Type B pancreatic cell (in vitro differentiated cells): ENCODE measurements at regions not wholly inside any gene's neighbourhood (a gene's known extent, or its start where the extent isn't known, plus 50 kb on each side); places are given as distances from the start of the nearest gene placed in this dataset.

Source experiments
- DNase-seq: peaks from one replicate; pipeline ENCODE4 v3.0.0; 2021; ENCODE audit warnings: mixed read lengths; ENCODE audit not compliant: unreplicated experiment; ENCODE audit errors: extremely low spot score
- H3K27ac Mint-ChIP-seq: 2 replicates; pipeline ENCODE4 v1.8.0; 2021; ENCODE audit warnings: mild to moderate bottlenecking, mixed read lengths
- H3K27me3 Mint-ChIP-seq: 2 replicates; pipeline ENCODE4 v1.8.0; 2021; ENCODE audit warnings: mixed read lengths
- H3K36me3 Mint-ChIP-seq: 2 replicates; pipeline ENCODE4 v1.8.0; 2021; ENCODE audit warnings: mixed read lengths
- H3K4me1 Mint-ChIP-seq: one replicate; pipeline ENCODE4 v1.8.0; 2021; ENCODE audit warnings: mixed read lengths; ENCODE audit not compliant: unreplicated experiment
- H3K4me3 Mint-ChIP-seq: 2 replicates; pipeline ENCODE4 v1.8.0; 2021; ENCODE audit warnings: mild to moderate bottlenecking, mixed read lengths
- H3K9me3 Mint-ChIP-seq: 2 replicates; pipeline ENCODE4 v1.8.0; 2021; ENCODE audit warnings: mixed read lengths
- TF ChIP-seq, protein P1 (sequence below): fragments of 200-600 bp; sonication (generic); conservative IDR thresholded peaks from 2 replicates; pipeline ENCODE4 v1.5.0; 2021; ENCODE audit warnings: antibody characterized with exemption, mild to moderate bottlenecking

DNA sequence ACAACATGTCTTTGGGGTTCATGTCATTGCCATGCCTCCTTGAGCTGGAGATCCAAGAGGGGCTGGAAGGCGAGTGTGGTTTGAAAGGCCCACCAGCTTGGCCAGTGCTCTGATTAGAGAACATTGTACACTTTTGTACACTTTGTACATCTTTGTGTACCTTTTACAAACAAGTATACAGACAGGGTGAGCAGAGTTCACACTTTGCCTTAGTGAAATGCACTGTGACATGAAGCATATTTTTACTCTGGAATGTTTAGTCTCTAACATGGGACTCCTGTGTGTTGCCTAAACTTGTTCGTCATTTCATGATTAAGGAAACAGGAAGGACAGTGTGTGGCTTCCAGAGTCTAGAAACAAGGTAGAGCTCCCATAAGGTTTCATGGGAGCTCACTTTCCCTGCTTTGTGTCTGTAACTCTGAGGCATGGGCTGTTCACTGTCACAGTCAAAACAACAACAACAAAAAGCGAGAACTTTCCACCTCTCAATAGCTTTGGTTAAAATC, 225.8 kb upstream of the SOX4 start:
- peaks cover 18% of the 10 kb centered on the region for H3K4me1 Mint-ChIP-seq
- TF ChIP-seq, protein P1, sequence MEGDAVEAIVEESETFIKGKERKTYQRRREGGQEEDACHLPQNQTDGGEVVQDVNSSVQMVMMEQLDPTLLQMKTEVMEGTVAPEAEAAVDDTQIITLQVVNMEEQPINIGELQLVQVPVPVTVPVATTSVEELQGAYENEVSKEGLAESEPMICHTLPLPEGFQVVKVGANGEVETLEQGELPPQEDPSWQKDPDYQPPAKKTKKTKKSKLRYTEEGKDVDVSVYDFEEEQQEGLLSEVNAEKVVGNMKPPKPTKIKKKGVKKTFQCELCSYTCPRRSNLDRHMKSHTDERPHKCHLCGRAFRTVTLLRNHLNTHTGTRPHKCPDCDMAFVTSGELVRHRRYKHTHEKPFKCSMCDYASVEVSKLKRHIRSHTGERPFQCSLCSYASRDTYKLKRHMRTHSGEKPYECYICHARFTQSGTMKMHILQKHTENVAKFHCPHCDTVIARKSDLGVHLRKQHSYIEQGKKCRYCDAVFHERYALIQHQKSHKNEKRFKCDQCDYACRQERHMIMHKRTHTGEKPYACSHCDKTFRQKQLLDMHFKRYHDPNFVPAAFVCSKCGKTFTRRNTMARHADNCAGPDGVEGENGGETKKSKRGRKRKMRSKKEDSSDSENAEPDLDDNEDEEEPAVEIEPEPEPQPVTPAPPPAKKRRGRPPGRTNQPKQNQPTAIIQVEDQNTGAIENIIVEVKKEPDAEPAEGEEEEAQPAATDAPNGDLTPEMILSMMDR, result no peak
- no peaks in the 10 kb centered on the region for H3K27me3 Mint-ChIP-seq
- H3K4me3 Mint-ChIP-seq, result no peak overlapping the region
- H3K36me3 Mint-ChIP-seq, result no peaks in the 10 kb centered on the region
- H3K27ac Mint-ChIP-seq, result peak overlapping the region; percentile 37
- no peak for DNase-seq
- no peaks in the 10 kb centered on the region for H3K9me3 Mint-ChIP-seq

DNA sequence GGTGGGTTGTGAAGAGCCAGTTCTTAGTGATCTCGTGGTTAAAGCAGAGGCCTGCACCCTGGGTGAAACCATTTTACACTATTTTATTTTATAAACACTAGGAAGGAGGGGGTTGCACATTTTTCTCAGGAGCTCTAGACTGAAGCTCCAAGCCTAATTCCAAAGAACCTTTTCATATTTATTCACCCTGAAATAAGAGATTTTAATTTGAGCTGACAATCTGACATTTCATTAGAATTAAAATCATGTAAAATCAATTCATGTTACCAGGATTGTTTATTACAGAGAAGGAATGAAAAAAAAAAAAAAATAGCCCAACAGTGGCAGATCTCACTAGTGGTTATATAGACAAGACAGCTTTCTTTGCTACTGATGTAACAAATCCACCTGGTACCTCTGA, 222.5 kb upstream of the SOX4 start:
- H3K36me3 Mint-ChIP-seq, result no peaks in the 10 kb centered on the region
- H3K27ac Mint-ChIP-seq, result peak overlapping the region; percentile 80
- TF ChIP-seq, protein P1, result no peak
- DNase-seq, result no peak
- H3K4me3 Mint-ChIP-seq, result no peak overlapping the region
- no peaks in the 10 kb centered on the region for H3K9me3 Mint-ChIP-seq
- no peaks in the 10 kb centered on the region for H3K27me3 Mint-ChIP-seq
- H3K4me1 Mint-ChIP-seq, result peaks cover 28% of the 10 kb centered on the region

DNA sequence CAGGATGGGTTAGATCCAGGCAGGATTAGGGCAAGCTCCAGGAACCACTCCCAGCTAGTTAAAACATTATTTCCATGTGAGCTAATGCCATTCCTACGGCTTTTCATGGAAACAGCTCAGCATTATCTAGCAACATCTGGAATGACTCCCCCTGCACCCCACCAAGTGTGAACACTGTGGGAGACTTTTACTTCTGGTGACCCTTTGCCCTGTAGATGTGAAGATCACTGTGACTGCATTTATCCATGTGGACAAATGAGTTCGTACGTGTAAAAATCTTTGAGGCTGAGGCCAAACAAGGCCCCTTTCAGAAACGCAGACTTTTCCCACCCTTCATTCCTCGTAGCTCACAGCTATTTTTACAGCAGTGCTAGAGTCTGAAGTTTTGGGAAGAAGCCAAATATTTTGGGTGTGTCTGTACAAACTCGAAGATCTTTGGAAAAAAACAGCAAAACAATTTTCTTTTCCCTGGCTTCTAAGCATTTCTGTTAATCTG, 221.8 kb upstream of the SOX4 start:
- DNase-seq, result no peak
- peak overlapping the region; percentile 62 for H3K4me3 Mint-ChIP-seq
- TF ChIP-seq, protein P1, result no peak

DNA sequence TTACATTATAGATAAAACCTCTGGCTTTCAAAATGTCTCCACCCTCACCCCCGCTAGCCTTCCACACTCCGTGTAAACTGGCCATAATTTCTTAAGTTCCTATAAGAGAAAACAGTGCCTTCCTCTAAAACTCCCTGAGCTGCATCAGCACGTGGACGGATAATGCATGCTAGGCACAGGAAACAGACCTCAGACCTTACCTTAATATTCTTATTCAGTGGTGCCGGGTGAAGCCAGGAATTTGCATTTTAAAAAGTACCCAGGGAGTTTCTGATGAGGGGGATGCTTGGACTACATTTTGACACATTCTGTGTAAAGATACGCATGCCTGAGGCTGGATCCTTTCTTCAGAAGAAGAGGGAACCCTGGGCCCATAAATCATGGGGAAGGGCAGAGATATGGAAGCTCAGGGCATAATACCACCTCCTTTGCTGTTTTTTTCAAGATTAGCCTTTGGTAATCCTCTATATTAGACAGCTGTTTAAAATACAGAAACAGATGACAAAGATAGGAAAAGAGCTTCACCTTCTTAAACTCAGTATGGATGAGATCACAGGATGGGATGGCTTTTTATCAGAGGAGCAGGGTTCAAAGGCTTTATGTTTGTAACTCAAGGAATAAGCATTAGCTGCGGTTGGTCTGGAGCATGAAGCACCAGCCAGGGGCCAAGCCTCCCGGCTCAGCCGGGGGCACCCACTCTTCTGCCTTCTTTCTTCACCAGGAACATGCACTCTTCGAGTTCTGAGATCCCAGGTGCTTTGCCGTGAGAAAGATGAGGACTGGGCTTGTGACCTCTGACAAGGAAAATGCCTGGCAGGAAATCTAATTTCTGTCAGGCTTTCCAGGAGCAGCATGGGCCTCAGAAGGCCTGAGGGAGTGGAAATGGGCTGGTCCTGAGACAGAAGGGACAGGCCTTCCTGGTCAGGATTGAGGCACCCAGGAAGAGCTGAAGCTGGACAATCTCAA, 218.1 kb upstream of the SOX4 start:
- DNase-seq, result no peak
- peak overlapping the region; percentile 21 for H3K27ac Mint-ChIP-seq
- peaks cover 11% of the 10 kb centered on the region for H3K9me3 Mint-ChIP-seq
- no peaks in the 10 kb centered on the region for H3K27me3 Mint-ChIP-seq
- H3K36me3 Mint-ChIP-seq, result no peaks in the 10 kb centered on the region
- peaks cover 39% of the 10 kb centered on the region for H3K4me1 Mint-ChIP-seq
- H3K4me3 Mint-ChIP-seq, result no peak overlapping the region
- TF ChIP-seq, protein P1, result no peak

More for the DNA sequence above, 221.8 kb upstream of the SOX4 start:
- Mint-ChIP-seq H3K9me3 (no peaks in the 10 kb centered on the region), H3K4me1 (peaks cover 28% of the 10 kb centered on the region), H3K36me3 (no peaks in the 10 kb centered on the region), H3K27me3 (no peaks in the 10 kb centered on the region), H3K27ac (peak overlapping the region; percentile 80)

DNA sequence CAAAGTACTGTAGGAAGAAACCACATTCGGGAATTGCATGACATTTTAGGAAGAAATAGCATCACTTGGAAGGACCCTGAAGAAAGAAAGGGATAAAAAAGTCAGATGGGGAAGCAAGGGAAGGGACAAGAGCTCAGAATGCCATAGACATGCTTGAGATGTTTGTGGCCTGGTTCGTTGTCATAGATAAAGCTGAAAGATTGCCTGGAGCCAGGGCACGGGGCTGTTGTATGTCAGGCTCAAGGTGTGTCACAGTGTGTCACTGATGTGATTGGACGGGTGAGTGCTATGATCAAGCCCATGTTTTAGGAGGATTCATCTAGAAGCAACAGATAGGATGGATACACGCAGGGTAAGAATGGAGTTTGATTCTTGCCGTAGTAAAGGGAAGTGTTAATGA, 216.2 kb upstream of the SOX4 start:
- H3K36me3 Mint-ChIP-seq, result no peaks in the 10 kb centered on the region
- no peak for DNase-seq
- H3K9me3 Mint-ChIP-seq, result peaks cover 11% of the 10 kb centered on the region
- H3K27me3 Mint-ChIP-seq, result no peaks in the 10 kb centered on the region
- peaks cover 36% of the 10 kb centered on the region for H3K4me1 Mint-ChIP-seq
- H3K27ac Mint-ChIP-seq, result peak overlapping the region; percentile 81
- H3K4me3 Mint-ChIP-seq, result no peak overlapping the region
- TF ChIP-seq, protein P1, result no peak
